GM12891 (cell line): ENCODE measurements at regions not wholly inside any gene's neighbourhood (a gene's known extent, or its start where the extent isn't known, plus 50 kb on each side); places are given as distances from the start of the nearest gene placed in this dataset.

Source experiments
- DNase-seq: peaks from one replicate; pipeline ENCODE4 v3.0.0; 2011; ENCODE audit warnings: low spot score; ENCODE audit not compliant: insufficient read length
- FAIRE-seq: peaks from 2 replicates; lab custom pipeline; 2011; peaks lifted over from hg19 to GRCh38; lab: Jason Lieb, UNC
- PAX5 ChIP-seq: IDR thresholded peaks from 2 replicates; pipeline ENCODE4 v1.6.1; 2011; ENCODE audit warnings: low read length, moderate library complexity, mild to moderate bottlenecking; ENCODE audit not compliant: insufficient read depth, severe bottlenecking
- POLR2A ChIP-seq: IDR thresholded peaks from 2 replicates; pipeline ENCODE4 v1.6.1; 2011; ENCODE audit warnings: low read depth, low read length, control low read depth
- POLR2AphosphoS5 ChIP-seq: IDR thresholded peaks from 2 replicates; pipeline ENCODE4 v1.6.1; 2011; ENCODE audit warnings: low read depth, low read length, control low read depth
- POU2F2 ChIP-seq: IDR thresholded peaks from 2 replicates; pipeline ENCODE4 v1.6.1; 2011; ENCODE audit warnings: low read depth, mild to moderate bottlenecking, control low read depth, low read length, moderate library complexity
- SPI1 ChIP-seq: IDR thresholded peaks from 2 replicates; pipeline ENCODE4 v1.6.1; 2011; ENCODE audit warnings: low read depth, low read length, control low read depth
- TAF1 ChIP-seq: IDR thresholded peaks from 2 replicates; pipeline ENCODE4 v1.6.1; 2011; ENCODE audit warnings: low read depth, low read length, control low read depth

GRCh38 chr12:69027411-69027881 is 94.5 kb upstream of the CPM start:
- no peak for DNase-seq
- no peak for FAIRE-seq
- TF ChIP-seq POLR2AphosphoS5 = no peak
- TF ChIP-seq POLR2A = no peak
- no peak for TF ChIP-seq PAX5
- TF ChIP-seq SPI1 = no peak
- TF ChIP-seq POU2F2 = no peak
- TF ChIP-seq TAF1 = no peak

- FAIRE-seq = no peak
- TF ChIP-seq POU2F2 (no peak), SPI1 (no peak)
Observed at GRCh38 chr12:69028941-69029729, 96.2 kb upstream of the CPM start.

GRCh38 chr12:69030321-69030720 is 97.3 kb upstream of the CPM start:
- no peak for TF ChIP-seq SPI1
- no peak for TF ChIP-seq POLR2AphosphoS5
- no peak for TF ChIP-seq POLR2A
- TF ChIP-seq POU2F2 = no peak
- no peak for TF ChIP-seq TAF1
- TF ChIP-seq PAX5 = no peak
- no peak for FAIRE-seq
- no peak for DNase-seq

More at GRCh38 chr12:69028941-69029729, 96.2 kb upstream of the CPM start:
- DNase-seq = no peak

GRCh38 chr12:69036533-69036932 is 103.6 kb upstream of the CPM start:
- DNase-seq (no peak), FAIRE-seq (no peak)
- TF ChIP-seq POLR2AphosphoS5 (no peak), POU2F2 (no peak), TAF1 (no peak), PAX5 (no peak), POLR2A (no peak), SPI1 (no peak)

- DNase-seq = no peak
- FAIRE-seq = no peak
- TF ChIP-seq TAF1 (no peak), POU2F2 (no peak), POLR2AphosphoS5 (no peak), PAX5 (no peak), POLR2A (no peak), SPI1 (no peak)
Observed at GRCh38 chr12:69036999-69037398, 104.0 kb upstream of the CPM start.

GRCh38 chr12:69039911-69040310 is 106.9 kb upstream of the CPM start:
- TF ChIP-seq POU2F2 (no peak), POLR2AphosphoS5 (no peak), TAF1 (no peak), PAX5 (no peak), POLR2A (no peak), SPI1 (no peak)
- DNase-seq (no peak), FAIRE-seq (no peak)

- no peak for DNase-seq
- no peak for TF ChIP-seq POLR2A
- TF ChIP-seq TAF1 = no peak
- TF ChIP-seq POLR2AphosphoS5 = no peak
- FAIRE-seq = no peak
Observed at GRCh38 chr12:69042557-69042956, 109.6 kb upstream of the CPM start.

- FAIRE-seq (no peak), DNase-seq (no peak)
- no peak for TF ChIP-seq PAX5
- no peak for TF ChIP-seq SPI1
- no peak for TF ChIP-seq POLR2AphosphoS5
- TF ChIP-seq POLR2A = no peak
Observed at GRCh38 chr12:69042970-69043369, 110.0 kb upstream of the CPM start.

GRCh38 chr12:69044887-69045286 is 111.9 kb upstream of the CPM start:
- TF ChIP-seq POLR2A (no peak), POLR2AphosphoS5 (no peak), POU2F2 (no peak), SPI1 (no peak), TAF1 (no peak), PAX5 (no peak)
- FAIRE-seq = no peak
- DNase-seq = no peak

GRCh38 chr12:69045430-69045829 is 112.5 kb upstream of the CPM start:
- TF ChIP-seq POLR2A = no peak
- no peak for TF ChIP-seq TAF1
- TF ChIP-seq PAX5 = no peak
- TF ChIP-seq POLR2AphosphoS5 = no peak
- no peak for TF ChIP-seq SPI1
- no peak for TF ChIP-seq POU2F2
- DNase-seq (no peak), FAIRE-seq (no peak)
